T47D (cell line): ENCODE measurements at regions not wholly inside any gene's neighbourhood (a gene's known extent, or its start where the extent isn't known, plus 50 kb on each side); places are given as distances from the start of the nearest gene placed in this dataset.

ENCODE experiments used
- DNase-seq, 2 experiments: peaks; one replicate each; pipeline versions ENCODE4 v3.0.0 to v3.0.0-alpha.2; 2011 to 2012; ENCODE audit warnings: low read depth in 1 of 2, low spot score in 1 of 2
- JUND ChIP-seq: IDR thresholded peaks from 2 replicates; pipeline ENCODE4 v1.6.1; 2012; ENCODE audit warnings: low read depth
- in situ Hi-C: cut with HindIII; loops from 2 replicates; pipeline ENCODE4 v1.10.0; 2016; ENCODE audit warnings: low sequenced_read_pairs, low pct_unique_long_range_greater_than_20kb

GRCh38 chr6:71040043-71040442, 83.2 kb upstream of the B3GAT2 start:
- in situ Hi-C loops = no loop called here
- no peak for DNase-seq
- no peak for TF ChIP-seq JUND

GRCh38 chr6:71040841-71041240, 84.0 kb upstream of the B3GAT2 start:
- in situ Hi-C loops = no loop called here
- no peak for DNase-seq
- TF ChIP-seq JUND = no peak

GRCh38 chr6:71043902-71044301, 87.0 kb upstream of the B3GAT2 start:
- no peak for TF ChIP-seq JUND
- no peak for DNase-seq
- in situ Hi-C loops = no loop called here

- DNase-seq = no peak
- TF ChIP-seq JUND = no peak
- in situ Hi-C loops = no loop called here
Measured at GRCh38 chr6:71044753-71045152, 87.9 kb upstream of the B3GAT2 start.

GRCh38 chr6:71045296-71045695, 88.4 kb upstream of the B3GAT2 start:
- in situ Hi-C loops = no loop called here
- TF ChIP-seq JUND = no peak
- no peak for DNase-seq

GRCh38 chr6:71047417-71047816, 90.6 kb upstream of the B3GAT2 start:
- in situ Hi-C loops = no loop called here
- no peak for DNase-seq
- TF ChIP-seq JUND = no peak

GRCh38 chr6:71048320-71049164, 91.7 kb upstream of the B3GAT2 start:
- no peak for DNase-seq
- in situ Hi-C loops = no loop called here
- TF ChIP-seq JUND = no peak

GRCh38 chr6:71049198-71049770, 92.4 kb upstream of the B3GAT2 start:
- TF ChIP-seq JUND = no peak
- in situ Hi-C loops = no loop called here
- no peak for DNase-seq

GRCh38 chr6:71053475-71053874, 96.6 kb upstream of the B3GAT2 start:
- DNase-seq = no peak
- in situ Hi-C loops = no loop called here
- TF ChIP-seq JUND = no peak

GRCh38 chr6:71056656-71057055, 99.8 kb upstream of the B3GAT2 start:
- in situ Hi-C loops = no loop called here
- DNase-seq = no peak
- TF ChIP-seq JUND = no peak

- TF ChIP-seq JUND = no peak
- in situ Hi-C loops = no loop called here
- no peak for DNase-seq
Measured at GRCh38 chr6:71066153-71066552, 109.3 kb upstream of the B3GAT2 start.

GRCh38 chr6:71067816-71068215, 111.0 kb upstream of the B3GAT2 start:
- in situ Hi-C loops = no loop called here
- DNase-seq = no peak
- no peak for TF ChIP-seq JUND

- DNase-seq = no peak
- in situ Hi-C loops = no loop called here
- no peak for TF ChIP-seq JUND
Measured at GRCh38 chr6:71072508-71072907, 115.6 kb upstream of the B3GAT2 start.

GRCh38 chr6:71077655-71078054, 120.8 kb upstream of the B3GAT2 start:
- no peak for TF ChIP-seq JUND
- in situ Hi-C loops = no loop called here
- no peak for DNase-seq
